K562 (cell line): ENCODE measurements at regions not wholly inside any gene's neighbourhood (a gene's known extent, or its start where the extent isn't known, plus 50 kb on each side); places are given as distances from the start of the nearest gene placed in this dataset.
"Not testable (repeated sequence)": the region's sequence is repeated elsewhere in the genome, so short reads cannot be mapped to it uniquely, and the experiment has no call there.

Experiments
- ATAC-seq: fragments of 200-7000 bp; cut with Tn5 transposase; 3 replicates; pipeline ENCODE4 v1.9.1; 2020; ENCODE audit warnings: moderate library complexity
- BruUV-seq: library from RNA; stranded (reverse); fragments of 400-500 nt; replicated peaks from 2 replicates; lab custom pipeline; 2021; lab: Mats Ljungman, UMichigan
- CTCF ChIA-PET: fragments of 300-600 bp; formaldehyde crosslinking; extraction: SDS; loops from one replicate; lab custom pipeline; 2021; ENCODE audit warnings: low intra/inter-chr PET ratio; lab: Yijun Ruan, JAX
- POLR2A ChIA-PET: fragments of 300-600, 350-650 bp; sonication (Branson Sonifier 250); formaldehyde crosslinking; extraction: SDS; loops from one replicate; lab custom pipeline; 2021; ENCODE audit warnings: antibody characterized with exemption, inconsistent platforms; lab: Yijun Ruan, JAX
- DNase-seq, 4 experiments: peaks; one replicate each; pipeline versions ENCODE4 v3.0.0 to v3.0.0-alpha.2; 2011 to 2018; ENCODE audit warnings: low spot score in 3 of 4, mixed read lengths in 3 of 4; ENCODE audit errors: extremely low read depth in 1 of 4
- FAIRE-seq: peaks from 2 replicates; lab custom pipeline; 2011; peaks lifted over from hg19 to GRCh38; lab: Jason Lieb, UNC
- H2AFZ ChIP-seq: 2 replicates; pipeline ENCODE4 v1.6.0; 2011; ENCODE audit warnings: low read depth, low read length, control low read depth, inconsistent platforms
- H3K27ac ChIP-seq: fragments of 200-600 bp; 3 replicates; pipeline ENCODE4 v1.8.0; 2011; ENCODE audit warnings: low read depth, mild to moderate bottlenecking, control low read depth, inconsistent platforms, low read length, moderate library complexity, mixed read lengths; ENCODE audit errors: extremely low read depth
- H3K27me3 ChIP-seq, 2 experiments: fragments of 300-600 bp in 1 of 2; 2 replicates in 1 of 2; 3 replicates in 1 of 2; pipeline versions ENCODE4 v1.6.0 to v1.8.0; 2011; ENCODE audit warnings: inconsistent platforms in 2 of 2, low read length in 2 of 2, mild to moderate bottlenecking in 1 of 2, mixed read lengths in 1 of 2, moderate library complexity in 1 of 2; ENCODE audit not compliant: control insufficient read depth in 2 of 2, insufficient read depth in 2 of 2
- H3K36me3 ChIP-seq: fragments of 300-600 bp; 3 replicates; pipeline ENCODE4 v1.8.0; 2011; ENCODE audit warnings: mild to moderate bottlenecking, low read length, inconsistent platforms; ENCODE audit not compliant: control insufficient read depth, insufficient read depth
- H3K4me1 ChIP-seq, 2 experiments: fragments of 200-600 bp in 1 of 2; replicated peaks in 1 of 2; 2 replicates in 1 of 2; 3 replicates in 1 of 2; pipeline versions ENCODE4 v1.5.1 to v1.8.0; 2011; ENCODE audit warnings: inconsistent platforms in 2 of 2, low read length in 2 of 2, mild to moderate bottlenecking in 1 of 2, mixed read lengths in 1 of 2, moderate library complexity in 1 of 2; ENCODE audit not compliant: control insufficient read depth in 2 of 2, insufficient read depth in 2 of 2
- H3K4me2 ChIP-seq: 2 replicates; pipeline ENCODE4 v1.6.1; 2011; ENCODE audit warnings: low read length, control low read depth, inconsistent platforms, mixed read lengths; ENCODE audit not compliant: insufficient read depth
- H3K4me3 ChIP-seq: fragments of 200-600 bp; sonication (generic), shearing (Covaris generic); 2 replicates; pipeline ENCODE4 v1.5.1; 2016; ENCODE audit warnings: control low read depth, inconsistent platforms
- H3K79me2 ChIP-seq: fragments of 200-600 bp; 3 replicates; pipeline ENCODE4 v1.8.0; 2011; ENCODE audit warnings: low read length, inconsistent platforms; ENCODE audit not compliant: control insufficient read depth, insufficient read depth
- H3K9ac ChIP-seq, 2 experiments: 2 replicates each; pipeline versions ENCODE4 v1.6.0 to v1.6.1; 2011; ENCODE audit warnings: low read depth in 2 of 2, low read length in 2 of 2, control low read depth in 1 of 2, inconsistent platforms in 1 of 2, mild to moderate bottlenecking in 1 of 2, mixed read lengths in 1 of 2; ENCODE audit not compliant: insufficient read depth in 1 of 2
- H3K9me1 ChIP-seq: one replicate; pipeline ENCODE4 v1.6.0; 2011; ENCODE audit warnings: inconsistent platforms, mild to moderate bottlenecking, low read length, moderate library complexity; ENCODE audit not compliant: control insufficient read depth, insufficient read depth
- H3K9me3 ChIP-seq: replicated peaks from 2 replicates; pipeline ENCODE4 v1.5.1; 2011; ENCODE audit warnings: low read depth, low read length, inconsistent platforms; ENCODE audit not compliant: control insufficient read depth, insufficient read depth
- H4K20me1 ChIP-seq: replicated peaks from 2 replicates; pipeline ENCODE4 v1.6.1; 2011; ENCODE audit warnings: low read length, inconsistent platforms, mixed read lengths; ENCODE audit not compliant: control insufficient read depth, insufficient read depth
- GTF2A2 ChIP-seq: IDR thresholded peaks from 2 replicates; pipeline ENCODE4 v1.6.1; 2016; ENCODE audit warnings: mild to moderate bottlenecking, missing genetic modification characterization, missing compliant biosample characterization
- WGBS: fragments of 100-300 bp; shearing (Covaris generic); methylation state at CpG from one replicate; pipeline ENCODE4 v1.1.6; 2016; ENCODE audit warnings: low coverage, mixed read lengths; ENCODE audit not compliant: insufficient coverage; ENCODE audit errors: missing lambda C conversion rate; 5-methylcytosine and 5-hydroxymethylcytosine counted together
- in situ Hi-C: fragments of 300-500 bp; cut with MboI; formaldehyde crosslinking; loops from 4 replicates; pipeline ENCODE4 v1.15.0; 2018; ENCODE audit warnings: inconsistent platforms, mixed read lengths
- intact Hi-C: fragments of 100-400 bp; cut with micrococcal nuclease; formaldehyde crosslinking; loops from 2 replicates; pipeline ENCODE4 v1.14.2; 2022
- TF ChIP-seq, protein P1 (sequence below): fragments of 250-450 bp; sonication (Bioruptor Pico); IDR thresholded peaks from 2 replicates; pipeline ENCODE4 v1.6.1; 2021; ENCODE audit warnings: mild to moderate bottlenecking

DNA sequence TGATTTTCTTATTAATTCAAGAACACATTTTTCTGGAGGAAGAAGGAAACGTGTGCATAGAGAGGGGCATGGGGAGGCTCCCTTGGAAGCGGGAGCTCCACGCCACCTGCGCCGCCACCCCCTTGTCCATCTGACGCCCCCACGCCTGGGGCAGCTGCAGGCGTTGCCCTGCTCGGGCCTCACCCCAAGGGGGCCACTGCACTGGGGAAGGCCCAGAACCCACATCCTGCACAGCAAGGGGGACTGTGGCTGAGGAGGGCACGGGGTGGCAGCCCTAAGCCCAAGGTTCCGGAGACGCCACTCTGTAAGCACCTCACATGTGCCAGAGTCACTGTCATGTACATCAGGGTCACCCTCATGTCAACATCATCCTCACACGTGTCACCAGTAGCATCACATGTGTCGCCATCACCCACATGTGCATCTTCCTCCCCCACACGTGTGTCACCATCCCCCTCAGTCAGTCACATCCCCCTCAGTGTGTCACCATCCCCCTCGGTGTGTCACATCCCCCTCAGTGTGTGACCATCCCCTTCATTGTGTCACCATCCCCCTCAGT lies 486.7 kb upstream of the SALL3 start:
- in situ Hi-C loops, result no loop called here
- ChIA-PET POLR2A (interaction anchor here (0.6 kb wide), 1 partner anchor 17 kb away, joined by 4 read pairs; no protein-coding TSS in a partner anchor), CTCF (no interaction called here)
- TF ChIP-seq, protein P1, sequence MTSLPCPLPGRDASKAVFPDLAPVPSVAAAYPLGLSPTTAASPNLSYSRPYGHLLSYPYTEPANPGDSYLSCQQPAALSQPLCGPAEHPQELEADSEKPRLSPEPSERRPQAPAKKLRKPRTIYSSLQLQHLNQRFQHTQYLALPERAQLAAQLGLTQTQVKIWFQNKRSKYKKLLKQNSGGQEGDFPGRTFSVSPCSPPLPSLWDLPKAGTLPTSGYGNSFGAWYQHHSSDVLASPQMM, result no peak
- no peak for TF ChIP-seq GTF2A2 (tag)
- DNase-seq, result no peak
- Histone ChIP-seq H3K4me2 (no peak overlapping the region), H4K20me1 (no peaks in the 10 kb centered on the region), H3K9me1 (no peaks in the 10 kb centered on the region), H3K9me3 (no peaks in the 10 kb centered on the region), H3K9ac (no peak overlapping the region), H3K27me3 (peaks cover 0 to 3% of the 10 kb centered on the region in 2 experiments; a peak in 2 of 5 replicates), H2AFZ (no peak overlapping the region), H3K4me3 (no peak overlapping the region), H3K36me3 (no peaks in the 10 kb centered on the region), H3K27ac (no peak overlapping the region), H3K79me2 (no peaks in the 10 kb centered on the region), H3K4me1 (no peaks in the 10 kb centered on the region)
- WGBS, result 3% methylated on average over 7 of the region's 16 CpGs
- intact Hi-C loops, result no loop called here
- no peak for FAIRE-seq
- ATAC-seq, result no peak
- BruUV-seq, result no TSS peak

DNA sequence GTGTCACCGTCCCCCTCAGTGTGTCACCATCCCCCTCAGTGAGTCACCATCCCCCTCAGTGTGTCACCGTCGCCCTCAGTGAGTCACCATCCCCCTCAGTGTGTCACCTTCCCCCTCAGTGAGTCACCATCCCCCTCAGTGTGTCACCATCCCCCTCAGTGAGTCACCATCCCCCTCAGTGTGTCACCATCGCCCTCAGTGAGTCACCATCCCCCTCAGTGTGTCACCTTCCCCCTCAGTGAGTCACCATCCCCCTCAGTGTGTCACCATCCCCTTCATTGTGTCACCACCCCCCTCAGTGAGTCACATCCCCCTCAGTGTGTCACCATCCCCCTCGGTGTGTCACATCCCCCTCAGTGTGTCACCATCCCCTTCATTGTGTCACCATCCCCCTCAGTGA lies 486.1 kb upstream of the SALL3 start:
- H3K4me2 ChIP-seq, FAIRE-seq, H3K9me3 ChIP-seq, H4K20me1 ChIP-seq, H3K4me3 ChIP-seq, H3K27me3 ChIP-seq, H3K9me1 ChIP-seq, POLR2A ChIA-PET, CTCF ChIA-PET, H3K4me1 ChIP-seq, in situ Hi-C loops, H3K79me2 ChIP-seq, intact Hi-C loops, BruUV-seq, DNase-seq, ATAC-seq, H2AFZ ChIP-seq, H3K9ac ChIP-seq, H3K27ac ChIP-seq, H3K36me3 ChIP-seq: not testable (repeated sequence)
- WGBS, result 20% methylated on average over 1 of the region's 5 CpGs
